BE2C (cell line): ENCODE measurements at regions not wholly inside any gene's neighbourhood (a gene's known extent, or its start where the extent isn't known, plus 50 kb on each side); places are given as distances from the start of the nearest gene placed in this dataset.

Experiments
- DNase-seq: peaks from one replicate; pipeline ENCODE4 v3.0.0-alpha.2; 2020
- H3K27me3 ChIP-seq: fragments of 250-450 bp; sonication (Bioruptor Pico); 2 replicates; pipeline ENCODE4 v1.5.1; 2020; ENCODE audit warnings: mild to moderate bottlenecking
- H3K36me3 ChIP-seq: fragments of 250-450 bp; sonication (Bioruptor Pico); 2 replicates; pipeline ENCODE4 v1.5.1; 2020; ENCODE audit warnings: mild to moderate bottlenecking
- H3K4me1 ChIP-seq: fragments of 250-450 bp; sonication (Bioruptor Pico); 2 replicates; pipeline ENCODE4 v1.5.1; 2020
- H3K4me3 ChIP-seq: 2 replicates; pipeline ENCODE4 v1.5.1; 2011; ENCODE audit warnings: low read depth, low read length
- H3K9me3 ChIP-seq: fragments of 250-450 bp; sonication (Bioruptor Pico); 2 replicates; pipeline ENCODE4 v1.5.1; 2020
- TF ChIP-seq, protein P1 (sequence below): IDR thresholded peaks from 2 replicates; pipeline ENCODE4 v1.5.1; 2012; ENCODE audit warnings: mild to moderate bottlenecking, low read depth, low read length

- no peaks in the 10 kb centered on the region for H3K9me3 ChIP-seq
- H3K4me1 ChIP-seq: no peaks in the 10 kb centered on the region
- no peaks in the 10 kb centered on the region for H3K36me3 ChIP-seq
- no peak overlapping the region for H3K4me3 ChIP-seq
- DNase-seq: no peak
- H3K27me3 ChIP-seq: no peaks in the 10 kb centered on the region
- TF ChIP-seq, protein P1, sequence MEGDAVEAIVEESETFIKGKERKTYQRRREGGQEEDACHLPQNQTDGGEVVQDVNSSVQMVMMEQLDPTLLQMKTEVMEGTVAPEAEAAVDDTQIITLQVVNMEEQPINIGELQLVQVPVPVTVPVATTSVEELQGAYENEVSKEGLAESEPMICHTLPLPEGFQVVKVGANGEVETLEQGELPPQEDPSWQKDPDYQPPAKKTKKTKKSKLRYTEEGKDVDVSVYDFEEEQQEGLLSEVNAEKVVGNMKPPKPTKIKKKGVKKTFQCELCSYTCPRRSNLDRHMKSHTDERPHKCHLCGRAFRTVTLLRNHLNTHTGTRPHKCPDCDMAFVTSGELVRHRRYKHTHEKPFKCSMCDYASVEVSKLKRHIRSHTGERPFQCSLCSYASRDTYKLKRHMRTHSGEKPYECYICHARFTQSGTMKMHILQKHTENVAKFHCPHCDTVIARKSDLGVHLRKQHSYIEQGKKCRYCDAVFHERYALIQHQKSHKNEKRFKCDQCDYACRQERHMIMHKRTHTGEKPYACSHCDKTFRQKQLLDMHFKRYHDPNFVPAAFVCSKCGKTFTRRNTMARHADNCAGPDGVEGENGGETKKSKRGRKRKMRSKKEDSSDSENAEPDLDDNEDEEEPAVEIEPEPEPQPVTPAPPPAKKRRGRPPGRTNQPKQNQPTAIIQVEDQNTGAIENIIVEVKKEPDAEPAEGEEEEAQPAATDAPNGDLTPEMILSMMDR: no peak
These were observed 571.5 kb downstream of the SLC4A3 start for GRCh38 chr2:220198896-220199295.

- Histone ChIP-seq H3K27me3 (no peaks in the 10 kb centered on the region), H3K36me3 (no peaks in the 10 kb centered on the region), H3K4me3 (no peak overlapping the region), H3K4me1 (no peaks in the 10 kb centered on the region), H3K9me3 (no peaks in the 10 kb centered on the region)
- no peak for DNase-seq
- TF ChIP-seq, protein P1: no peak
These were observed 574.6 kb downstream of the SLC4A3 start for GRCh38 chr2:220202066-220202465.

GRCh38 chr2:220209093-220209492 lies 581.7 kb downstream of the SLC4A3 start:
- no peaks in the 10 kb centered on the region for H3K27me3 ChIP-seq
- TF ChIP-seq, protein P1: no peak
- no peaks in the 10 kb centered on the region for H3K9me3 ChIP-seq
- no peak overlapping the region for H3K4me3 ChIP-seq
- no peak for DNase-seq
- H3K36me3 ChIP-seq: no peaks in the 10 kb centered on the region
- no peaks in the 10 kb centered on the region for H3K4me1 ChIP-seq

- H3K9me3 ChIP-seq: no peaks in the 10 kb centered on the region
- H3K4me3 ChIP-seq: no peak overlapping the region
- H3K4me1 ChIP-seq: no peaks in the 10 kb centered on the region
- TF ChIP-seq, protein P1: no peak
- no peaks in the 10 kb centered on the region for H3K27me3 ChIP-seq
- H3K36me3 ChIP-seq: no peaks in the 10 kb centered on the region
- no peak for DNase-seq
These were observed 582.3 kb downstream of the SLC4A3 start for GRCh38 chr2:220209751-220210150.

DNA sequence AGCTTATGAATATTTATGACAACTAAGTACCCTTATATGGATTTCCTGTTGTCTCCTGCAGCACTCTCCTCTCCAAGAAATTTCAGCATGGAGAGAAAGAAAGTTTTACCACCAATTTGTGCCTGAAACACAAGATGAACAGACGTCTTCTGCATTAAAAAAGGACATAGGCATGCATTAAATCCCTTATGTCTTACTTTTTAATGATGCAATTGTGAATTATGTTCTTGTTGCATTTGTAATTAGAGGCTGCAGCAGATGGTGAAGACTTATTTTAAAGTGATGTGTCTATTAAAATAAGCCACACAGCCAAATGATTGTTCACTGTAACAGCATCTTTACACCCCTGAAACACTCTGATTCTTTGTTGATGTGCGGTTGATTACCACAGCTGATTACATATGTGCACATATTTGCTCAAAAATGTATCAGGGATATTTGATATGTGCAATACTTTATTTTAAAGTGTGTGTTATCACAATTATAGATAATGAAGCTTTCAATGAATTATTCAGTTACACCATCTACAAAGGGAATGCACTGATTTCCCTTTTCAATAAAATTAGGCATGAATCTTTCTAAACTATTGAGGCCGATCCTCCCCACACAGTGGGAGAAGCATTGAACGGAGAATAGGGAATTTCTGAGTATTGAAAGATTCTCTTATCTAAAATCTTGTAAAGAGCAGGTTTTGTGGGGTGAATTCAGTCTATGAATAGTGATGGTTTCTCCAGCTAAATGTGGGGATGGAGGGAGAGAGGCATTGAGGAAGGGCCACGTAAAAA lies 585.1 kb downstream of the SLC4A3 start:
- Histone ChIP-seq H3K36me3 (no peaks in the 10 kb centered on the region), H3K9me3 (no peaks in the 10 kb centered on the region), H3K27me3 (no peaks in the 10 kb centered on the region), H3K4me3 (no peak overlapping the region), H3K4me1 (no peaks in the 10 kb centered on the region)
- TF ChIP-seq, protein P1: no peak
- no peak for DNase-seq

DNA sequence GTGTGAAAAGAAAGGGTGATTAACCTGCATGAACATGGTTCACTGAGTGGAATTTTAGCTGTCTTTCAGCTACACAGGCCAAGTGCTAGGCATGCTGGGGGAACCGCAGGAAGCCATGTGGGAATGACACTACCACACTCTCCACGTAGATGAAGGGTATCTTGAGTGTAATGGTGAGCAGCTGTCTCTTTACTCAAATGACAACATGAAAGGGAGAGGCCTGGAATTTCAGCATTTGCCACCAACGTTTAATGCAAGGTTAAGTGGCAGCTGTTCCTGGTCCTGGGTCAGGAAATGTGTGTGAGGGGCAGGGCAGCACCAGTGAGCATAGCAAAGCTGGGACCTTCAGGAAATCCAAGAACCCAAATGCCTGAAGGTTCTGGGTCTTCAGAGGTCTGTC lies 588.4 kb downstream of the SLC4A3 start:
- Histone ChIP-seq H3K4me3 (no peak overlapping the region), H3K4me1 (no peaks in the 10 kb centered on the region), H3K36me3 (no peaks in the 10 kb centered on the region), H3K9me3 (no peaks in the 10 kb centered on the region), H3K27me3 (no peaks in the 10 kb centered on the region)
- DNase-seq: no peak
- TF ChIP-seq, protein P1: no peak
